ENCODE measurements at regions not wholly inside any gene's neighbourhood (a gene's known extent, or its start where the extent isn't known, plus 50 kb on each side); places are given as distances from the start of the nearest gene placed in this dataset.

DNA sequence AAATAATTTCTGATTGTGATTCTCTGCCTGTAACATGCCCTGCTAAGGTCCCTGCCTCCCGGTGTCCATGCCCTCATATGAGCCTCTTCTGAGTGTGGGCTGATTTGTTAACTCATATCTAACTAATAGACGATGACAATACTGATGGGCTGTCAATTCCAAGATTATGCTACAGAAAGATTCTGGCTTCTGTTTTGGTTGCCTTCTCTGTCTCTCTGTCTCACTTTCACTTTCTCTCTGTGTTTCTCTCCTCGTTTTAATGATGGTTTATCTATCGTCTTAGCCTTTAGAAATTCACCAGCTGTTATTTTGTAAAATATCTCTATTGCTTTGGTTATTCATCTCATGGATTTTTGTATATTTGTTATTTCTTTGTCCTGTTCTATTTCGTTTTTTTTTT lies 312.5 kb upstream of the ANXA10 start:
- Histone ChIP-seq H3K9me3 (replicated peaks; ENCODE audit: control insufficient read depth, insufficient read depth, low read length) (no peaks in the 10 kb centered on the region), H3K27me3 (replicated peaks in 1 of 2; ENCODE audit: control insufficient read depth in 2 of 2, insufficient read depth in 2 of 2, low read length in 1 of 2) (no peaks in the 10 kb centered on the region), H3K9ac (ENCODE audit: control insufficient read depth, insufficient read depth, low read length) (no peak overlapping the region), H4K20me1 (ENCODE audit: control insufficient read depth, insufficient read depth) (no peaks in the 10 kb centered on the region), H2AFZ (ENCODE audit: control insufficient read depth, low read depth, low read length) (no peak overlapping the region), H3K4me3 (no peak overlapping the region), H3K36me3 (ENCODE audit: control insufficient read depth in 2 of 2, insufficient read depth in 2 of 2, low read length in 1 of 2) (no peaks in the 10 kb centered on the region), H3K4me1 (ENCODE audit: control insufficient read depth, insufficient read depth, low read length) (no peaks in the 10 kb centered on the region), H3K4me2 (ENCODE audit: control insufficient read depth, insufficient read depth) (no peak overlapping the region), H3K27ac (ENCODE audit: control insufficient read depth, insufficient read depth) (no peak overlapping the region), H3K79me2 (ENCODE audit: control insufficient read depth, insufficient read depth, low read length) (no peaks in the 10 kb centered on the region)
- no peak for FAIRE-seq
- WGBS (ENCODE audit: insufficient coverage, insufficient replicate concordance, low lambda C conversion rate, missing lambda C conversion rate) = 24% methylated on average over 5 of the region's 5 CpGs
- POLR2A ChIA-PET = no interaction called here
- intact Hi-C loops (cut with micrococcal nuclease; ENCODE audit: unreplicated experiment) (no loop called here), in situ Hi-C loops (cut with MboI) (no loop called here)
- TF ChIP-seq SMAD1 (IDR thresholded peaks at IDR 0.05; ENCODE audit: low read depth, partially characterized antibody) (no peak), RBBP5 (conservative IDR thresholded peaks at IDR 0.05) (no peak), ESRRA (IDR thresholded peaks at IDR 0.05; ENCODE audit: low read length) (no peak), ZNF24 (IDR thresholded peaks at IDR 0.05) (no peak), TBL1XR1 (IDR thresholded peaks at IDR 0.05; ENCODE audit: low read depth, low read length) (no peak), NR2F1 (conservative IDR thresholded peaks at IDR 0.05) (no peak), SP1 (IDR thresholded peaks at IDR 0.05; ENCODE audit: low read depth, low read length) (no peak)
- TF ChIP-seq, protein P1, sequence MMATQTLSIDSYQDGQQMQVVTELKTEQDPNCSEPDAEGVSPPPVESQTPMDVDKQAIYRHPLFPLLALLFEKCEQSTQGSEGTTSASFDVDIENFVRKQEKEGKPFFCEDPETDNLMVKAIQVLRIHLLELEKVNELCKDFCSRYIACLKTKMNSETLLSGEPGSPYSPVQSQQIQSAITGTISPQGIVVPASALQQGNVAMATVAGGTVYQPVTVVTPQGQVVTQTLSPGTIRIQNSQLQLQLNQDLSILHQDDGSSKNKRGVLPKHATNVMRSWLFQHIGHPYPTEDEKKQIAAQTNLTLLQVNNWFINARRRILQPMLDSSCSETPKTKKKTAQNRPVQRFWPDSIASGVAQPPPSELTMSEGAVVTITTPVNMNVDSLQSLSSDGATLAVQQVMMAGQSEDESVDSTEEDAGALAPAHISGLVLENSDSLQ (IDR thresholded peaks at IDR 0.05) = no peak
- BruUV-seq (replicated peaks) = no TSS peak
- peak; percentile 48 for ATAC-seq
- RAD21 ChIA-PET (ENCODE audit: unreplicated experiment) = no interaction called here
- DNase-seq (ENCODE audit: low read depth, low spot score) = no peak
- CTCF ChIA-PET = no interaction called here
- SMC1A ChIA-PET (ENCODE audit: uncharacterized antibody, unreplicated experiment) = no interaction called here

DNA sequence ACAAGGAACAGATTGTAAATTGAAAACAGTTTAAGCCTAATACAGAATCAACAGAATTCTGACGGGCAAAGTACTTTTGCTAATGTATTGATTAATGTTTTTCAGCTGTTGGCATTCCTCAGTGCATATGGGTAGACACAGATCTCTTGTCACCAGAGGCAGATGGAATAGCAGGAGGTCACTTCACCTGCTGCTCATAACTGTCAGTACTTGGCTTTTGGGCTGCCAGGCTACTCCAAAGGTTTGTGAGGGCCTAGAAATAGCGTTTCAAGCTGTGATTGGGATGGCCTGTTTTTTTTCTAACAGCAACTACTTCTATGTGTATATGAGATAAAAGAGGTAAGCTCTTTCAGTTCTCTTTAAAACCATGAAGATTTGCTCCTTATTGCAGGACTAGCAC lies 307.5 kb upstream of the ANXA10 start:
- H3K79me2 ChIP-seq (ENCODE audit: control insufficient read depth, insufficient read depth, low read length) = no peaks in the 10 kb centered on the region
- WGBS (ENCODE audit: insufficient coverage, insufficient replicate concordance, low lambda C conversion rate, missing lambda C conversion rate) = 19% methylated on average over 2 of the region's 2 CpGs
- no peaks in the 10 kb centered on the region for H3K4me1 ChIP-seq (ENCODE audit: control insufficient read depth, insufficient read depth, low read length)
- ChIA-PET SMC1A (ENCODE audit: uncharacterized antibody, unreplicated experiment) (no interaction called here), RAD21 (ENCODE audit: unreplicated experiment) (no interaction called here), CTCF (no interaction called here), POLR2A (no interaction called here)
- no peak overlapping the region for H2AFZ ChIP-seq (ENCODE audit: control insufficient read depth, low read depth, low read length)
- no peak overlapping the region for H3K4me2 ChIP-seq (ENCODE audit: control insufficient read depth, insufficient read depth)
- H3K36me3 ChIP-seq (ENCODE audit: control insufficient read depth in 2 of 2, insufficient read depth in 2 of 2, low read length in 1 of 2) = no peaks in the 10 kb centered on the region
- no peak for FAIRE-seq
- no peak for ATAC-seq
- H3K27me3 ChIP-seq (replicated peaks in 1 of 2; ENCODE audit: control insufficient read depth in 2 of 2, insufficient read depth in 2 of 2, low read length in 1 of 2) = no peaks in the 10 kb centered on the region
- in situ Hi-C loops (cut with MboI) (no loop called here), intact Hi-C loops (cut with micrococcal nuclease; ENCODE audit: unreplicated experiment) (no loop called here)
- no peaks in the 10 kb centered on the region for H3K9me3 ChIP-seq (replicated peaks; ENCODE audit: control insufficient read depth, insufficient read depth, low read length)
- no TSS peak for BruUV-seq (replicated peaks)
- no peak overlapping the region for H3K4me3 ChIP-seq
- no peak overlapping the region for H3K9ac ChIP-seq (ENCODE audit: control insufficient read depth, insufficient read depth, low read length)
- H3K27ac ChIP-seq (ENCODE audit: control insufficient read depth, insufficient read depth) = no peak overlapping the region
- no peak for DNase-seq (ENCODE audit: low read depth, low spot score)
- H4K20me1 ChIP-seq (ENCODE audit: control insufficient read depth, insufficient read depth) = no peaks in the 10 kb centered on the region
- no peak for TF ChIP-seq HCFC1 (IDR thresholded peaks at IDR 0.05; ENCODE audit: low read length)
- no peak for TF ChIP-seq SMC3 (IDR thresholded peaks at IDR 0.05; ENCODE audit: borderline replicate concordance, low read length)
- TF ChIP-seq, protein P2, sequence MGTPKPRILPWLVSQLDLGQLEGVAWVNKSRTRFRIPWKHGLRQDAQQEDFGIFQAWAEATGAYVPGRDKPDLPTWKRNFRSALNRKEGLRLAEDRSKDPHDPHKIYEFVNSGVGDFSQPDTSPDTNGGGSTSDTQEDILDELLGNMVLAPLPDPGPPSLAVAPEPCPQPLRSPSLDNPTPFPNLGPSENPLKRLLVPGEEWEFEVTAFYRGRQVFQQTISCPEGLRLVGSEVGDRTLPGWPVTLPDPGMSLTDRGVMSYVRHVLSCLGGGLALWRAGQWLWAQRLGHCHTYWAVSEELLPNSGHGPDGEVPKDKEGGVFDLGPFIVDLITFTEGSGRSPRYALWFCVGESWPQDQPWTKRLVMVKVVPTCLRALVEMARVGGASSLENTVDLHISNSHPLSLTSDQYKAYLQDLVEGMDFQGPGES (IDR thresholded peaks at IDR 0.05) = no peak
- TF ChIP-seq, protein P3, sequence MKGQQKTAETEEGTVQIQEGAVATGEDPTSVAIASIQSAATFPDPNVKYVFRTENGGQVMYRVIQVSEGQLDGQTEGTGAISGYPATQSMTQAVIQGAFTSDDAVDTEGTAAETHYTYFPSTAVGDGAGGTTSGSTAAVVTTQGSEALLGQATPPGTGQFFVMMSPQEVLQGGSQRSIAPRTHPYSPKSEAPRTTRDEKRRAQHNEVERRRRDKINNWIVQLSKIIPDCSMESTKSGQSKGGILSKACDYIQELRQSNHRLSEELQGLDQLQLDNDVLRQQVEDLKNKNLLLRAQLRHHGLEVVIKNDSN (IDR thresholded peaks at IDR 0.05; ENCODE audit: borderline replicate concordance, extremely low read length, insufficient read depth, low read depth, low read length) = no peak
- TF ChIP-seq, protein P4, sequence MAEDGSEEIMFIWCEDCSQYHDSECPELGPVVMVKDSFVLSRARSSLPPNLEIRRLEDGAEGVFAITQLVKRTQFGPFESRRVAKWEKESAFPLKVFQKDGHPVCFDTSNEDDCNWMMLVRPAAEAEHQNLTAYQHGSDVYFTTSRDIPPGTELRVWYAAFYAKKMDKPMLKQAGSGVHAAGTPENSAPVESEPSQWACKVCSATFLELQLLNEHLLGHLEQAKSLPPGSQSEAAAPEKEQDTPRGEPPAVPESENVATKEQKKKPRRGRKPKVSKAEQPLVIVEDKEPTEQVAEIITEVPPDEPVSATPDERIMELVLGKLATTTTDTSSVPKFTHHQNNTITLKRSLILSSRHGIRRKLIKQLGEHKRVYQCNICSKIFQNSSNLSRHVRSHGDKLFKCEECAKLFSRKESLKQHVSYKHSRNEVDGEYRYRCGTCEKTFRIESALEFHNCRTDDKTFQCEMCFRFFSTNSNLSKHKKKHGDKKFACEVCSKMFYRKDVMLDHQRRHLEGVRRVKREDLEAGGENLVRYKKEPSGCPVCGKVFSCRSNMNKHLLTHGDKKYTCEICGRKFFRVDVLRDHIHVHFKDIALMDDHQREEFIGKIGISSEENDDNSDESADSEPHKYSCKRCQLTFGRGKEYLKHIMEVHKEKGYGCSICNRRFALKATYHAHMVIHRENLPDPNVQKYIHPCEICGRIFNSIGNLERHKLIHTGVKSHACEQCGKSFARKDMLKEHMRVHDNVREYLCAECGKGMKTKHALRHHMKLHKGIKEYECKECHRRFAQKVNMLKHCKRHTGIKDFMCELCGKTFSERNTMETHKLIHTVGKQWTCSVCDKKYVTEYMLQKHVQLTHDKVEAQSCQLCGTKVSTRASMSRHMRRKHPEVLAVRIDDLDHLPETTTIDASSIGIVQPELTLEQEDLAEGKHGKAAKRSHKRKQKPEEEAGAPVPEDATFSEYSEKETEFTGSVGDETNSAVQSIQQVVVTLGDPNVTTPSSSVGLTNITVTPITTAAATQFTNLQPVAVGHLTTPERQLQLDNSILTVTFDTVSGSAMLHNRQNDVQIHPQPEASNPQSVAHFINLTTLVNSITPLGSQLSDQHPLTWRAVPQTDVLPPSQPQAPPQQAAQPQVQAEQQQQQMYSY (CRISPR knock-in tag; IDR thresholded peaks at IDR 0.05) = no peak
- TF ChIP-seq HDGF (IDR thresholded peaks at IDR 0.05) = no peak
- no peak for TF ChIP-seq JUNB (IDR thresholded peaks at IDR 0.05)

All from GM12878 (cell line).